Testis (tissue), 2 donors: ENCODE measurements at regions not wholly inside any gene's neighbourhood (a gene's known extent, or its start where the extent isn't known, plus 50 kb on each side); places are given as distances from the start of the nearest gene placed in this dataset.

ENCODE experiments used
- POLR2A ChIP-seq: fragments of 450-650 bp; IDR thresholded peaks from one replicate; pipeline ENCODE4 v1.6.1; 2017; ENCODE audit warnings: antibody characterized with exemption, mild to moderate bottlenecking, moderate library complexity
- TF ChIP-seq, protein P1 (sequence below), 3 experiments: fragments of 450-650 bp in 2 of 3; fragments of 200-600 bp in 1 of 3; sonication (generic) in 1 of 3; IDR thresholded peaks; one replicate each; pipeline ENCODE4 v1.5.1; 2016 to 2019; ENCODE audit warnings: antibody characterized with exemption in 3 of 3, mild to moderate bottlenecking in 2 of 3, moderate library complexity in 1 of 3

DNA sequence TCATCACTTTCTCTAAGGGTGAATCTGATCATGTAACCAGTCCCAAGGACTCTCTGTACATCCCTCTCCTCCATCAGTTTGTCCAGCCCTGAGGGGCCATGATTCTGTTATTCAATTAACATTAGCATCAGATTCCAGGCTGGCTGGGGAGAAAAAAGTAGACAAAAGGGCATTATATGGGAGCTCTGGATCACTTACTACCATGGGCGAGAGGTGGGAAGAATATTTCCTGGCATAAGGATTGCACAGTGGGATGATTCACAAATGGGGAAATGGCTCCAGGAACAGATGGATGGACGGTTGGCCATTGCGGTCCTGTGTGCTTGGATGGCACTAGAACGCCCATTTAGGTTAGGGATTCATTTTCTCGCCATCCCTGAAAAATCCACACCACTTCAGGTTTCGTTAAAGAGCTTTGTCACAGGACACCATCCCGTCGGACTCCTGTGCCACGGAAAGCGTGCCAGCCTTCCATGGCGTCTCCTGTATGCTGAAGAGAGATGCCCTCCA, 112.6 kb downstream of the THBS2 start:
- TF ChIP-seq, protein P1, sequence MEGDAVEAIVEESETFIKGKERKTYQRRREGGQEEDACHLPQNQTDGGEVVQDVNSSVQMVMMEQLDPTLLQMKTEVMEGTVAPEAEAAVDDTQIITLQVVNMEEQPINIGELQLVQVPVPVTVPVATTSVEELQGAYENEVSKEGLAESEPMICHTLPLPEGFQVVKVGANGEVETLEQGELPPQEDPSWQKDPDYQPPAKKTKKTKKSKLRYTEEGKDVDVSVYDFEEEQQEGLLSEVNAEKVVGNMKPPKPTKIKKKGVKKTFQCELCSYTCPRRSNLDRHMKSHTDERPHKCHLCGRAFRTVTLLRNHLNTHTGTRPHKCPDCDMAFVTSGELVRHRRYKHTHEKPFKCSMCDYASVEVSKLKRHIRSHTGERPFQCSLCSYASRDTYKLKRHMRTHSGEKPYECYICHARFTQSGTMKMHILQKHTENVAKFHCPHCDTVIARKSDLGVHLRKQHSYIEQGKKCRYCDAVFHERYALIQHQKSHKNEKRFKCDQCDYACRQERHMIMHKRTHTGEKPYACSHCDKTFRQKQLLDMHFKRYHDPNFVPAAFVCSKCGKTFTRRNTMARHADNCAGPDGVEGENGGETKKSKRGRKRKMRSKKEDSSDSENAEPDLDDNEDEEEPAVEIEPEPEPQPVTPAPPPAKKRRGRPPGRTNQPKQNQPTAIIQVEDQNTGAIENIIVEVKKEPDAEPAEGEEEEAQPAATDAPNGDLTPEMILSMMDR (IDR thresholded peaks at IDR 0.05): no peak
- TF ChIP-seq POLR2A: no peak
